Fibroblast of villous mesenchyme (primary cell): ENCODE measurements at regions not wholly inside any gene's neighbourhood (a gene's known extent, or its start where the extent isn't known, plus 50 kb on each side); places are given as distances from the start of the nearest gene placed in this dataset.
A peak's percentile ranks its signal among the peaks of the same experiment; 100 is the strongest.

ENCODE experiments used
- DNase-seq: peaks from one replicate; pipeline ENCODE4 v3.0.0-alpha.2; 2010; ENCODE audit warnings: low read depth
- H3K4me3 ChIP-seq: 2 replicates; pipeline ENCODE4 v1.5.1; 2011; ENCODE audit warnings: low read depth, mild to moderate bottlenecking, low read length
- CTCF ChIP-seq: IDR thresholded peaks from 2 replicates; pipeline ENCODE4 v1.5.1; 2012; ENCODE audit warnings: low read depth, mild to moderate bottlenecking, low read length; ENCODE audit not compliant: insufficient read depth

- TF ChIP-seq CTCF = no peak
- DNase-seq = no peak
- no peak overlapping the region for H3K4me3 ChIP-seq
Observed at GRCh38 chr6:9404351-9405146, 969.2 kb upstream of the SLC35B3 start.

- no peak for TF ChIP-seq CTCF
- no peak for DNase-seq
- H3K4me3 ChIP-seq = no peak overlapping the region
Observed at GRCh38 chr6:9403736-9404135, 968.4 kb upstream of the SLC35B3 start.

DNA sequence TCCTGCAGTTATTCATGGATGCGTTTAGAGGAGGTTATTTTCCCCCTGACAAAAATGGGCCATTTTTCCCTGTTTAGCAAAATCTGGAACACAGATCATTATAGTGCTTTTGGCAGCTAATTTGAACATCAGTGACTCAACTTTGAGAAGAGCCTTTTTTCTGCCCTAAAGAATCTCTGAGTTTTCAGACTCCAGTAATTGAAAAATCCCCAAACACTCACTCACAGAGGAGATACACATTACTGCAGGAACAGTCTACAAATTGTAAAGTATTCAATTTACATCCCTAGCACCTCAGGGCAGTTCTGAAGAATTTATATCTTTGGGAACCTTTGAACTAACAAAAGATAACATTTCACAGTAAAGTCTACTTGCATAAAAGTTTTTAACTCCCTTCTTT lies 966.6 kb upstream of the SLC35B3 start:
- DNase-seq = no peak
- no peak for TF ChIP-seq CTCF
- no peak overlapping the region for H3K4me3 ChIP-seq

DNA sequence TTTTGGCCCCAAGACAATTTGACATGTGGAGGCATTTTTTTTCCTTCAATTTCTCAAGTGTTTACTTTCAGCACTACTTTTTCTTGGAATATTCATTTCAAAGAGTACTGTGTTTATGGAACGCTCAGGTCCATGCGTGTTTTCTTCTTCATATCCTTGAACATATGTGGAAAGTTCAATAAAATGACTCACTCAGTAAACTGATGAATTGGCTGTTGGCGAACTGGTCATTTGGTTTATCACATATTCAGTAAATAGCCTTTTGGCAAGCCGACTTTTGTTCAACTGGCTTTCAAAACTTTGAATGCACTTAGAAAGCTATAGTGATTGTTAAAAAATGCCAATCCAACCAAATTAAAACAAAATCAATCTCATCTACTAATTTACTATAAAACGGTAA lies 964.6 kb upstream of the SLC35B3 start:
- TF ChIP-seq CTCF = no peak
- no peak overlapping the region for H3K4me3 ChIP-seq
- no peak for DNase-seq

GRCh38 chr6:9398767-9399373 lies 963.5 kb upstream of the SLC35B3 start:
- DNase-seq = no peak
- TF ChIP-seq CTCF = no peak
- peak overlapping the region; percentile 29 for H3K4me3 ChIP-seq

DNA sequence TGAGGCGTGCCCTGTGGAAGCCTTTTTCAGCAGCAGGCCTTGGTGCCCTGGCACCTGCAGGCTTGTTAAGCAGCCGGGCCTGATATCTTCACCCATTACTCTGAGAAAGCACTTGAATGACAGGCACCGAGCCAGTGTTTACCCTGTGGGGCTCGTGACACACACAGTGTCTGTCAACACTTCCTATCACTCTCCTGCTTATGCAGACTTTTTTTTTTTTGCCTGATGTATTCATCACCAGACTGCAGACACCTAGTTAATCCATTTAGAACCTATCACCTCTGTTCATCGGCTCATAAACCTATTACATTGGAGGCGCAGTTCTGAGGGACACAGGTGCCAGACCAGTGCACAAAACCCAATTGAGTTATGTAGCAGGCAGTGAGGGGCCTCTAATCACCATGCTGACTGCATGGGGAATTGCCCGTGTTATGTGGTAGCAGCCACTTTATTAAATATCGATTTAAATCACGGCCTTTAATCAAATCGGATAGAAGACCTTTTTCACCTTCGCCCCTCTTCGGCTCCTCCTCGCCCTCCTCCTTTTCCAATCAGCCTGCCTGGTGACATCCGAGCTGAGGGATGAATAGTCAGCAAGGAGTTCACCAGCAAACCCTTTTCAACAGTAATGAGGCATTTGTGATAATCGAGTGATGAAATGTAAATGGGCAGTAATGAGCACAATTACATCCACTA lies 962.9 kb upstream of the SLC35B3 start:
- H3K4me3 ChIP-seq = no peak overlapping the region
- DNase-seq = no peak
- no peak for TF ChIP-seq CTCF
